ENCODE measurements at regions not wholly inside any gene's neighbourhood (a gene's known extent, or its start where the extent isn't known, plus 50 kb on each side); places are given as distances from the start of the nearest gene placed in this dataset.

DNA sequence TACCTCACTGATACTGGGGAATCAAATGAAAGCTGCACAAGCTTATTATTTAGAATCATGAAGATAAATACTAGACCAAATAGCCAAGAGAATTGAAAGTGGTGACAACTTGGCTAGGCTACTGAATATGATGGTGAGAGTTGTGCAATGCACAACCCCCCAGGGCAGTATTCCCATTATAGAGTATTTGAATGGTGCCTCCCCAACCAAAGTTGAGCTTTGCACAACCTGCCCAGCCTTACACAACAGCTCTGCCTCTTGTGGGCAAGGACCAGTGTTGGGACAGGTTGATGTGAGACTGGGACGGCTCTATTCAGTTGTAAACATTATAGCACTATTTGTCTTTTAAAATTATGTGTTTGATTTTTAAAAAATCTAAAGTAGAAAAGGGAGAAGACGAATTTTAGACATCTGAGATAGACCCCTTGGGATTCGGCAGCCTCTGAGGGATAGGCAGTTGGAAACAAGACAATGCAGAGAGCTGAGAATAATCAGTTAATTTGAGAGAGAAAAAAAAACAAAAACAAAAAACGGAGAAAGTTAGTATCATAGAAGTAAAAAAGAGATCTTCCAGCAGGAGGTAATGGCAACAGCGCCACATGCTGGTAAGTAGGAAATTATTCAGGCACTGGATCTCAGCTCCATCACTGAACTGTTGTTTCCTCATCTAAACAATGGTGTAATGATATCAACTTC is 91.0 kb upstream of the KCNA3 start:
- DNase-seq (ENCODE audit: low read depth in 3 of 3) = peak in 2 of 3 donors; percentile 12 to 41

GRCh38 chr1:110763149-110763548 is 88.4 kb upstream of the KCNA3 start:
- DNase-seq (ENCODE audit: low read depth in 3 of 3) = no peak

DNA sequence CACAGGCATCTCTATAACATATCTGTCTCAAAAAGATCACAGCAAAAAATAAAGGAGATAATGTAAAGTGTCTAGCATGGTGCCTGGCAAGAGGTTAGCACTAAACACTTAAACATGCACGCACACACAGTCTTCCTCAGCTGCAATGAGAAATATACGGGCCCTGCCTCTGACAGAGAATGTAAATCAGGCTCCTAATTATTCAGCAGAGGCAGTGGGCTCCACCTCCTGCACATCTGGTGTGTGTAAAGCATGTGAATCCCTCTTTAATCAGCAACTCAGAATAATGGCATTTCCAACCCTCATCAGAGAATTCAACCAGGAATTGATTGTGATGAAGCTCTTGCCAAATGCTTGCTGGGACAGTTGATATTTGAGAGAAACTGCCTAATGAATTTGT is 85.6 kb upstream of the KCNA3 start:
- DNase-seq (ENCODE audit: low read depth in 3 of 3) = no peak

GRCh38 chr1:110756506-110756905 is 81.8 kb upstream of the KCNA3 start:
- no peak for DNase-seq (ENCODE audit: low read depth in 3 of 3)

GRCh38 chr1:110752941-110753725 is 78.4 kb upstream of the KCNA3 start:
- peak in 1 of 3 donors; percentile 9 for DNase-seq (ENCODE audit: low read depth in 3 of 3)

- DNase-seq (ENCODE audit: low read depth in 3 of 3) = no peak
Measured at GRCh38 chr1:110750562-110750961, 75.8 kb upstream of the KCNA3 start.

DNA sequence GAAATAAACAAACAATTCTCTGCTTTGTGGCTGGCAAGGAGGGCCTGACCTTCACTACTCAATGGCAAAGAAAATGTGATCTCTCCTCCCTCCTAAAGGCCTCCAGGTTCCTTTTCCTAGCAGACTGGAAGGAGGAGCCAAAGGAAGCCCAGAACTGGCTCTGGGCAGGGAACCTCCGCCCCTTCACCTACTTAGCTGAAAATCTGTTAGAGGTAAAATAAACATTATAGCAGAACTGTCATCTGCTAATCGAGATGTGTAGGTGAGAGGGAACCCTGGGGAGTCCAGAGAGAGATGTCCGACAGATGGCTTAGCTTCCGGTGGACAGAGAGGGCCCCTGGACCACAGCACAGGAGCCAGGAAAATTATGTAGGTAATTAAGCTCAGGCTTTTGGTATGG is 75.2 kb upstream of the KCNA3 start:
- no peak for DNase-seq (ENCODE audit: low read depth in 3 of 3)

- peak; percentile 8 to 54 (median 32) for DNase-seq (ENCODE audit: low read depth in 3 of 3)
Measured at GRCh38 chr1:110746644-110747259, 72.0 kb upstream of the KCNA3 start.

GRCh38 chr1:110743397-110743796 is 68.7 kb upstream of the KCNA3 start:
- no peak for DNase-seq (ENCODE audit: low read depth in 3 of 3)

- DNase-seq (ENCODE audit: low read depth in 3 of 3) = no peak
Measured at GRCh38 chr1:110736900-110737605, 62.3 kb upstream of the KCNA3 start.

GRCh38 chr1:110734133-110734680 is 59.5 kb upstream of the KCNA3 start:
- DNase-seq (ENCODE audit: low read depth in 3 of 3) = no peak

GRCh38 chr1:110731529-110731928 is 56.8 kb upstream of the KCNA3 start:
- DNase-seq (ENCODE audit: low read depth in 3 of 3) = no peak

GRCh38 chr1:110728388-110729001 is 53.8 kb upstream of the KCNA3 start:
- DNase-seq (ENCODE audit: low read depth in 3 of 3) = no peak

DNA sequence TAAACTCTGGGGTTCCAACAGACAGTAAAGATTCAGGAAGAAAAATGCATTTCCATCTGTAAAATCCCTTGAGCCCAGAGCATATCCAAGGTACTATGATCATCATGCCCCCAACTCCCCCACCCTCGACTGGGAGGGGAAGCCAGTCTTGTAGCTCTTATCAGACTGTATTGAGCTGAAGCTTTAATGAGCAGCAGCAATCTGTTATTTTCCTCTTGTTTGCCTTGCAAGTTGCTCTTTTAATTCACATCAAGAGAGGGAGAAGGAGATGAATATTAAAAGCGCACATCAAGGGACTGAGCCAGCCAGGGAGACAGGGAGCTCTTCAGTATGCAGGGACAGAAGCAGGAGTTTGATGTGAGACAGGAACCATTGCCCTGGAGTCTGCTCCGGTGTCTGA is 52.5 kb upstream of the KCNA3 start:
- no peak for DNase-seq (ENCODE audit: low read depth in 3 of 3)

DNA sequence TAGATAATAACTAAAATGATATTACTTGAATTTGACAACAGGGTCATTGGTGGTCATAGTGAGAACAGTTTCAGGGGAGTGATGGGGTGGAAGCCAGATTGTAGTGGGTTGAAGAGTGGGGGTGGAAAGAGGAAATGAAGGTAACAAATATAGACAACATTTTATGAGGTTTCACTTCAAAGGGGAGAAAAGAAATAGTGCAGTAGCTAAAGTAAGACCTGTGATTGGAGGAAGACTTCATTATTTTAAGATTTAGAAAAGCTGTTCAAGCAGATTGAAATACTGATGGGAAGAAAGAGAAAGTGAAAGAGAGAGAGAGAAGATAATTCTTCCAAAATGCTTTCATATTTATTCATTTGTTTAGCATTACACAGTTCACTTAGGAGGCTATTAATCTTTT is 52.0 kb upstream of the KCNA3 start:
- DNase-seq (ENCODE audit: low read depth in 3 of 3) = no peak
